ENCODE measurements at regions not wholly inside any gene's neighbourhood (a gene's known extent, or its start where the extent isn't known, plus 50 kb on each side); places are given as distances from the start of the nearest gene placed in this dataset.
"Not testable (repeated sequence)": the region's sequence is repeated elsewhere in the genome, so short reads cannot be mapped to it uniquely, and the experiment has no call there.

DNA sequence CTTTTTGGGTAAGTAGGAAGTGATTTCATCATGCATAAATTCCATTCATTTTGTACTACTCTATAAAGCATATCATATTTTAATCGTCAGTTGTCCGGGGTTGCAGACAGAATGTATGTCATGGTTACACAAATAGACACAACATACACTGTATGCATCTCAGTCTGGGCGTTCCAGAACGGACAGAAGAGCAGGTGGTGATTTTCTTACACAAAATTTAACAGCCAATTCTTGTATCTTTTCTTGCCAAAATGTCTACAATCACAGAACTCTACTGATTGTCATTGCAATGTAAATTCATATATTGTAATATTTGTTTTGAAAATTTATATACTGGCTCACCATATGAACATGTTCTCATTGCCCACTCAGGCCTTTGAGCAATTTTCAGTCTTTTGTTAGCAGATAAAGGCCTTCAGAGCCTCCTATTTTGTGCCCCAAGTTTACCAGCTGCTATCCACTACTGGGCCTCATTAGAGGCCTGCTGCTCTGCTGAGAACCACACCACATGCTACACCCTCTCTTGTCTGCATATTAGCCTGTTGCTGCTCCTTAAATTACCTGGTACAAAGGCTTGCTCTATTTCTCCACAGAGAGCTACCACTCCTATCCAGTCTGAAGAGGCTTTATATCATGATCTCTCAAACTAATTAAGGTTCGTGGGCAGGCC, 61.5 kb downstream of the PRDM13 start:
- Histone ChIP-seq H3K9me3 (replicated peaks) (no peaks in the 10 kb centered on the region), H3K4me1 (replicated peaks) (no peaks in the 10 kb centered on the region), H3K27me3 (replicated peaks) (no peaks in the 10 kb centered on the region), H3K27ac (no peak overlapping the region), H3K4me3 (no peak overlapping the region), H3K36me3 (no peaks in the 10 kb centered on the region)
- no peak for DNase-seq (ENCODE audit: low read depth in 1 of 2, low spot score in 2 of 2)

DNA sequence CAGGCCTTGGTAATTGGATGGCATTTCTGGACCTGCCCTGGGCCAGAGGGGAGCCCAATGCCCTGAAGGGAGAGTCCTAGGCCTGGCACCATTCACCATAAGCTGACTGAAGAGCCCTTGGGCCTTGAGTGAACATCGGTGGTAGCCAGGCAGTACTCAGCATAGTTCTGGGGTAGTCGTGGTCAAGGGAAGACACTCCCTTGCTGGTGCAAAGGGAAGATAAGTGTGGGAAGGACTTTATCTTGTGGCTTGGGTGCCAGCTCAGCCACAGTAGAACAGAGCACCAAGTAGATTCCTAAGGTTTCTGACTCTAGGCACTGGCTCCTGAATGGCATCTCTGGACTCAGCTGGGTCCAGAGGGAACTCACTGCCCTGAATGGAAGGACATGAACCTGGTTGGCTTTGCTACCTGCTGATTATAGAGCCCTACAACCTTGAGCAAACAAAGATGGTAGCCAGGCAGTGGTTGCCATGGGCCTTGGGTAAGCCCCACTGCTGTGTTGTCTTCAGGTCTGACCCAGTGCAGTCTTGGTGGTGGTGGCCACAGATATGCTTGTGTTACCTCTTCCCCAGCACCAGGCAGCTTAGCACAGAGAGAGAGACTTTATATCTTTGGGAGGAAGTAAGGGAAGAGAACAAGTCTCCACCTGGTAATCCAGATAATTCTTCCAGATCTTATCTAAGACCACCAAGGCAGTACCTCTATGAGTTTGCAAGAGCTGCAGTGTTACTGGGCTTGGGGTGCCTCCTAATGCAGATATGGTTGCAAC, 83.5 kb downstream of the PRDM13 start:
- DNase-seq (ENCODE audit: low read depth in 1 of 2, low spot score in 2 of 2) = no peak
- Histone ChIP-seq H3K4me1 (replicated peaks) (no peaks in the 10 kb centered on the region), H3K36me3 (no peaks in the 10 kb centered on the region), H3K27ac (no peak overlapping the region), H3K4me3 (no peak overlapping the region), H3K9me3 (replicated peaks) (no peaks in the 10 kb centered on the region), H3K27me3 (replicated peaks) (no peaks in the 10 kb centered on the region)

GRCh38 chr6:99702287-99702686, 95.7 kb downstream of the PRDM13 start:
- not testable (repeated sequence) for H3K36me3 ChIP-seq; H3K4me3 ChIP-seq; H3K9me3 ChIP-seq (replicated peaks); H3K27ac ChIP-seq; DNase-seq (ENCODE audit: low read depth in 1 of 2, low spot score in 2 of 2); H3K4me1 ChIP-seq (replicated peaks); H3K27me3 ChIP-seq (replicated peaks)

- DNase-seq (ENCODE audit: low read depth in 1 of 2, low spot score in 2 of 2) = no peak
- no peaks in the 10 kb centered on the region for H3K4me1 ChIP-seq (replicated peaks)
- no peaks in the 10 kb centered on the region for H3K9me3 ChIP-seq (replicated peaks)
- H3K27me3 ChIP-seq (replicated peaks) = 0 out of 2 replicates have a peak, but pooled peaks cover under 1% of the 10 kb centered on the region
- H3K4me3 ChIP-seq = no peak overlapping the region
- H3K27ac ChIP-seq = no peak overlapping the region
- H3K36me3 ChIP-seq = no peaks in the 10 kb centered on the region
Measured at GRCh38 chr6:99709062-99709461, 102.4 kb downstream of the PRDM13 start.

DNA sequence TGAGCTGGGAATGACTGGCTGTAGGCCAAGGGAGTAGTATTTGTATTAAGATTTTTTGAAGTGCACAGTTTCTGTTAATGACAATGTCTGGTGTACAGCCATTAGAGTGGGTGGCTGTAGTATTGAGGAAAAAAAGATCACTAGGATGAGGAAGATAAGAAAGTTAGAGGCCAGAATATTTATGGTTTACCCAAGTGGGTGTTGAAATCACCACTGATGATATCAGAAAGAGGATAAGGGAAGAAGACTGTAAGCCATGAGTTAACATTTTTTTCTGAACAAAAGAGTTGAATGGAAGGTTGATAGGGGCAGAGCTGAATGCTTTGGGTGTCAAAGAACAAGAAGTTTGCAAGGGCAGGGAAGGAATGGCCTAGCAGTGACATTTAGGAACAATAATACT, 104.7 kb downstream of the PRDM13 start:
- no peak for DNase-seq (ENCODE audit: low read depth in 1 of 2, low spot score in 2 of 2)
- no peaks in the 10 kb centered on the region for H3K36me3 ChIP-seq

DNA sequence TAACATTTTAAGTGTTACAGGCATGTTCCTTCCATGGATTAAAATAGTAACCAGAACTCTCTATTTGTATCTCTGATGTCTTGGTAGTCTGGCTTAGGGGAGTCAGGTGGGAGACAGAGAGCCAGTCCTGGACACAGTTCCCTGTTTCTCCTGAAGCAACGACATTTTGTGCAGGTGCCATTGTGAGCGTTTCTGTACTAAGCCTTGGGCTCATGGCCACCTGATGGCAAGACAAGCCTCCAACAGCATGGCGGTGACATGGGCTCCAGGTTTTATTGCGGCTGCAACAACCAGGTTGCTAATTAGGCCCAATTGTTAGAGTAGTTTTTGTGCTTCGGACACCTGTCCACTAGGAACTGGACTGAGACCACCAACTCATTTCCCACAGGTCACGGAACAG, 105.3 kb downstream of the PRDM13 start:
- Histone ChIP-seq H3K4me1 (replicated peaks) (no peaks in the 10 kb centered on the region), H3K4me3 (no peak overlapping the region), H3K36me3 (no peaks in the 10 kb centered on the region), H3K9me3 (replicated peaks) (no peaks in the 10 kb centered on the region), H3K27me3 (replicated peaks) (0 out of 2 replicates have a peak, but pooled peaks cover 3% of the 10 kb centered on the region), H3K27ac (no peak overlapping the region)
- DNase-seq (ENCODE audit: low read depth in 1 of 2, low spot score in 2 of 2) = no peak

More for the DNA sequence above, 104.7 kb downstream of the PRDM13 start:
- Histone ChIP-seq H3K27me3 (replicated peaks) (0 out of 2 replicates have a peak, but pooled peaks cover 3% of the 10 kb centered on the region), H3K4me1 (replicated peaks) (no peaks in the 10 kb centered on the region), H3K9me3 (replicated peaks) (no peaks in the 10 kb centered on the region), H3K27ac (no peak overlapping the region), H3K4me3 (no peak overlapping the region)

DNA sequence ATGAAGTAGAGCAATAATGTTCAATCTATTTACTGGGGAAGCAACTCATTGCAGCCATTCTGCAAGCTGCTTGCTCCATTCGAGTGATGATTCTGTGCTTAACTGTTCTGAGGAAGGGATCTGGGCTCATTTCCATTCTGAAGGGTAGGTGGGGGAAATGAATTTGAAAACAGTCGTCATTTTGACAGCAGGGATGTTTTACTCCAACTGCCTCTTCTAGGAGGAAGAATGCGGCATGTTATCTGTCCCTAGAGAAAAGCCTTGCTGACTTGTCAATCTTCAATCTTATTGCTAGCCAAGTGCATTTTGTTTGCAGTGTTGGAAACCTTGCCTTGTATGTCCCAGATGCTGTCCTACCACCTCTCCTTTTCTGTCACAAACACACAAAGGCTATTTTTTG, 105.9 kb downstream of the PRDM13 start:
- no peak for DNase-seq (ENCODE audit: low read depth in 1 of 2, low spot score in 2 of 2)
- H3K4me1 ChIP-seq (replicated peaks) = no peaks in the 10 kb centered on the region
- H3K36me3 ChIP-seq = no peaks in the 10 kb centered on the region
- no peaks in the 10 kb centered on the region for H3K9me3 ChIP-seq (replicated peaks)
- 0 out of 2 replicates have a peak, but pooled peaks cover 3% of the 10 kb centered on the region for H3K27me3 ChIP-seq (replicated peaks)
- H3K27ac ChIP-seq = no peak overlapping the region
- H3K4me3 ChIP-seq = no peak overlapping the region

DNA sequence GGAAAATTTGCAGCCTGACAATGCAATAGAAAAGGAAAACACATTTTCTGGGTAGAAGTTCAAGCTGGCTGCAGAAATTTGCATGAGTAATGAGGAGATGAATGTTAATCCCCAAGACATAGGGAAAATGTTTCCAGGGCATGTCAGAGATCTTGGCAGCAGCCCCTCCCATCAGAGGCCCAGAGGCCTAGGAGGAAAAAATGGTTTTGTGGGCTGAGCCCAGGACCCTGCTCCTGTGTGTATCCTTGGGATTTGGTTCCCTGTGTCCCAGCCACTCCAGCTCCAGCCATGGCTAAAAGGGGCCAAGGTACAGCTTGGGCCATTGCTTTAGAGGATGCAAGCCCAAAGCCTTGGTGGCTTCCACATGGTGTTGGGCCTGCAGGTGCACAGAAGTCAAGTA, 115.4 kb downstream of the PRDM13 start:
- not testable (repeated sequence) for DNase-seq (ENCODE audit: low read depth in 1 of 2, low spot score in 2 of 2); H3K9me3 ChIP-seq (replicated peaks)

GRCh38 chr6:99730237-99730636, 123.6 kb downstream of the PRDM13 start:
- not testable (repeated sequence) for H3K4me3 ChIP-seq; H3K27ac ChIP-seq; H3K9me3 ChIP-seq (replicated peaks); H3K4me1 ChIP-seq (replicated peaks); H3K27me3 ChIP-seq (replicated peaks); DNase-seq (ENCODE audit: low read depth in 1 of 2, low spot score in 2 of 2); H3K36me3 ChIP-seq

More for the DNA sequence above, 115.4 kb downstream of the PRDM13 start:
- H3K4me3 ChIP-seq; H3K27me3 ChIP-seq (replicated peaks); H3K36me3 ChIP-seq; H3K27ac ChIP-seq; H3K4me1 ChIP-seq (replicated peaks): not testable (repeated sequence)

DNA sequence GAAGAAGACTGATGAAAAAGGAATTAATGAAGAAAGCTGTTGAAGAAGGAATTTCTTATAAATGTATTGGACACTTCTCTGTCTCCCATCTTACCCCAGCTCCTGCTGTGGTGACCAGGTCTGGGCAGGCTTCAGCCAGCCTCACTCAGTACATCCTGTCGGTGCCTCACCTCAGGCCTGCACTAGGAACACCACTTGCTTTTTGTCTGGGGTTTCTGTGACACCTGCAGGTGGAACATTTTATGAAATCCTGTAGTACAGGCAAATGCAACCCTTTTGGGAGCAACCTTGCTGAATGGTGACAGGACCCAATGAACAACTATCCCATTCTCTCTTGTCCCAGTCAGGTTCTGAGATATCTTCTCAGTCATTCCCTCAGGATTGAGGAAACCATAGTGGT, 129.7 kb downstream of the PRDM13 start:
- Histone ChIP-seq H3K9me3 (replicated peaks) (no peaks in the 10 kb centered on the region), H3K36me3 (no peaks in the 10 kb centered on the region), H3K4me3 (no peak overlapping the region), H3K27ac (no peak overlapping the region), H3K4me1 (replicated peaks) (no peaks in the 10 kb centered on the region), H3K27me3 (replicated peaks) (peaks cover 4% of the 10 kb centered on the region; the same call in 1 of the 2 replicates)
- no peak for DNase-seq (ENCODE audit: low read depth in 1 of 2, low spot score in 2 of 2)

DNA sequence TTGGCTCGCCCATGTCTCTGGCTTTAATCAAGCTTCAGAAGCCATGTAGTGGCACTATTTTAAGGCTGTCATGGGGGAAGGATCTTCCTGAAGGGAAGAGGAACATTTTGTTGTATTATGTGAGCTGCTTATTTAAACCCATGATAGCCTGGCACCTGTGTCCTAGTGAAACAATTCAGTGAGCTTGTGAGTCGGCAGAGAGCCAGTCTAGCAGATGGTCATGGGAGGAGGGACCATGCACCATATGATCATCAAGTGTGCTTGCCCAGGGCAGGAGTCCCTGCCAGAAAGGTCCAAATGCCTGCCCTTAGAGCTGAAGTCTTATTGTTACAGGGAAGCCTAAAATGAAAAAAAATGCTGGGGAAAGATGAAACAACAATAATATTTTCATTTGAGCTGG, 132.9 kb downstream of the PRDM13 start:
- DNase-seq (ENCODE audit: low read depth in 1 of 2, low spot score in 2 of 2) = no peak
- Histone ChIP-seq H3K9me3 (replicated peaks) (no peaks in the 10 kb centered on the region), H3K27ac (no peak overlapping the region), H3K27me3 (replicated peaks) (peaks cover 4% of the 10 kb centered on the region; the same call in 1 of the 2 replicates), H3K4me1 (replicated peaks) (no peaks in the 10 kb centered on the region), H3K36me3 (no peaks in the 10 kb centered on the region), H3K4me3 (no peak overlapping the region)

- no peaks in the 10 kb centered on the region for H3K4me1 ChIP-seq (replicated peaks)
- no peak for DNase-seq (ENCODE audit: low read depth in 1 of 2, low spot score in 2 of 2)
- no peak overlapping the region for H3K4me3 ChIP-seq
- H3K27ac ChIP-seq = no peak overlapping the region
- peaks cover 4% of the 10 kb centered on the region; the same call in 1 of the 2 replicates for H3K27me3 ChIP-seq (replicated peaks)
- no peaks in the 10 kb centered on the region for H3K9me3 ChIP-seq (replicated peaks)
- H3K36me3 ChIP-seq = no peaks in the 10 kb centered on the region
Measured at GRCh38 chr6:99741092-99741491, 134.5 kb downstream of the PRDM13 start.

DNA sequence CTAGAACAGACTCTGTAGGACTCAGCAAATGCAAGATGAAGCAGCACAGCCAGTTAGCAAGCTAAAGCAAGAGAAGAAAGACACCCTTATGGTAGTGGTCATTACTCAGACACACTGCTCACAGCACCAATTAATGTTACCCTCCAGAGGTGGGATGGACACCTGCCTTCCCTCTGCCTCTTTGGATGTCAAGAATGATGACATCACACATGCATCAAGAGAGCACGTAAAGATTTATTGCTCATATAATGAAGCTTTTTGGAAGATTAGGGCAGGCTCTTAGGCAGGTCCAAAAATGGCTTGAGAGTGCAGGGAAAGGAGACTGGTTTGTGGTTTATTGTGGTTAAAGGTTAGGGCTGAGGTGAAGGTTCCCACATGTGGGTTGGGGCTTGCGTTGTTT, 137.0 kb downstream of the PRDM13 start:
- Histone ChIP-seq H3K27ac (no peak overlapping the region), H3K36me3 (no peaks in the 10 kb centered on the region), H3K4me3 (no peak overlapping the region), H3K27me3 (replicated peaks) (peaks cover 4% of the 10 kb centered on the region; the same call in 1 of the 2 replicates), H3K9me3 (replicated peaks) (no peaks in the 10 kb centered on the region), H3K4me1 (replicated peaks) (no peaks in the 10 kb centered on the region)
- no peak for DNase-seq (ENCODE audit: low read depth in 1 of 2, low spot score in 2 of 2)

- Histone ChIP-seq H3K27me3 (replicated peaks) (peaks cover 9% of the 10 kb centered on the region), H3K4me3 (no peak overlapping the region), H3K27ac (no peak overlapping the region), H3K9me3 (replicated peaks) (no peaks in the 10 kb centered on the region), H3K36me3 (no peaks in the 10 kb centered on the region), H3K4me1 (replicated peaks) (no peaks in the 10 kb centered on the region)
- no peak for DNase-seq (ENCODE audit: low read depth in 1 of 2, low spot score in 2 of 2)
Measured at GRCh38 chr6:99745651-99746050, 139.0 kb downstream of the PRDM13 start.

Data from SJSA1 (cell line).